Suprapubic skin (tissue), 4 donors: ENCODE measurements at regions not wholly inside any gene's neighbourhood (a gene's known extent, or its start where the extent isn't known, plus 50 kb on each side); places are given as distances from the start of the nearest gene placed in this dataset.

Source experiments
- DNase-seq, 2 donors: peaks; one replicate each; pipeline ENCODE4 v3.0.0-alpha.2; 2019; ENCODE audit warnings: low spot score in 2 of 2
- H3K27ac ChIP-seq: fragments of 200-600 bp; sonication (generic); one replicate; pipeline ENCODE4 v1.5.1; 2019
- H3K27me3 ChIP-seq: fragments of 200-600 bp; sonication (generic); one replicate; pipeline ENCODE4 v1.5.1; 2019
- H3K36me3 ChIP-seq: fragments of 200-600 bp; sonication (generic); one replicate; pipeline ENCODE4 v1.5.1; 2019
- H3K4me1 ChIP-seq: fragments of 200-600 bp; sonication (generic); one replicate; pipeline ENCODE4 v1.5.1; 2019
- H3K4me3 ChIP-seq: fragments of 200-600 bp; sonication (generic); one replicate; pipeline ENCODE4 v1.5.1; 2019; ENCODE audit warnings: mild to moderate bottlenecking
- H3K9me3 ChIP-seq: fragments of 200-600 bp; sonication (generic); one replicate; pipeline ENCODE4 v1.5.1; 2019
- CTCF ChIP-seq, 2 donors: fragments of 200-600 bp in 1 of 2; fragments of 450-650 bp in 1 of 2; sonication (generic) in 1 of 2; IDR thresholded peaks; one replicate each; pipeline ENCODE4 v1.5.1; 2016 to 2019; ENCODE audit warnings: antibody characterized with exemption in 2 of 2, mild to moderate bottlenecking in 1 of 2, moderate library complexity in 1 of 2
- EP300 ChIP-seq: sonication (generic); formaldehyde crosslinking; IDR thresholded peaks from one replicate; pipeline ENCODE4 v1.6.1; 2017; ENCODE audit warnings: antibody characterized with exemption
- POLR2A ChIP-seq, 2 donors: fragments of 450-650 bp; IDR thresholded peaks; one replicate each; pipeline ENCODE4 v1.6.1; 2017; ENCODE audit warnings: antibody characterized with exemption in 2 of 2, mild to moderate bottlenecking in 2 of 2, moderate library complexity in 2 of 2
- POLR2AphosphoS5 ChIP-seq, 3 donors: sonication (generic); formaldehyde crosslinking; IDR thresholded peaks; one replicate each; pipeline ENCODE4 v1.6.1; 2017; ENCODE audit warnings: antibody characterized with exemption in 3 of 3
- WGBS: methylation state at CpG from one replicate; pipeline ENCODE4 v1.1.5; 2018; 5-methylcytosine and 5-hydroxymethylcytosine counted together

- TF ChIP-seq POLR2A (IDR thresholded peaks at IDR 0.05) (no peak), EP300 (no peak), POLR2AphosphoS5 (IDR thresholded peaks at IDR 0.05) (no peak), CTCF (IDR thresholded peaks at IDR 0.05) (no peak)
- H3K4me3 ChIP-seq, result no peak overlapping the region
- no peaks in the 10 kb centered on the region for H3K27me3 ChIP-seq
- no peak for DNase-seq
- no peaks in the 10 kb centered on the region for H3K9me3 ChIP-seq
- H3K36me3 ChIP-seq, result no peaks in the 10 kb centered on the region
- no peak overlapping the region for H3K27ac ChIP-seq
- H3K4me1 ChIP-seq, result no peaks in the 10 kb centered on the region
- WGBS, result 94% methylated on average over 5 of the region's 5 CpGs
Observed at GRCh38 chr16:63096857-63097256, 1060.6 kb upstream of the CDH8 start.

GRCh38 chr16:63092736-63093135 lies 1056.5 kb upstream of the CDH8 start:
- Histone ChIP-seq H3K27me3 (no peaks in the 10 kb centered on the region), H3K4me1 (no peaks in the 10 kb centered on the region), H3K9me3 (no peaks in the 10 kb centered on the region), H3K27ac (no peak overlapping the region), H3K4me3 (no peak overlapping the region), H3K36me3 (no peaks in the 10 kb centered on the region)
- no peak for DNase-seq
- TF ChIP-seq POLR2AphosphoS5 (IDR thresholded peaks at IDR 0.05), result no peak

- no peaks in the 10 kb centered on the region for H3K27me3 ChIP-seq
- H3K4me3 ChIP-seq, result no peak overlapping the region
- H3K9me3 ChIP-seq, result no peaks in the 10 kb centered on the region
- H3K4me1 ChIP-seq, result no peaks in the 10 kb centered on the region
- DNase-seq, result no peak
- TF ChIP-seq POLR2A (IDR thresholded peaks at IDR 0.05) (no peak), EP300 (no peak), POLR2AphosphoS5 (IDR thresholded peaks at IDR 0.05) (no peak), CTCF (IDR thresholded peaks at IDR 0.05) (no peak)
- H3K27ac ChIP-seq, result no peak overlapping the region
- WGBS, result 83% methylated on average over 2 of the region's 2 CpGs
- no peaks in the 10 kb centered on the region for H3K36me3 ChIP-seq
Observed at GRCh38 chr16:63082101-63082500, 1045.9 kb upstream of the CDH8 start.

- 30% methylated on average over 1 of the region's 1 CpG for WGBS
- no peak for DNase-seq
- no peak overlapping the region for H3K27ac ChIP-seq
- TF ChIP-seq CTCF (IDR thresholded peaks at IDR 0.05) (no peak), POLR2AphosphoS5 (IDR thresholded peaks at IDR 0.05) (no peak), POLR2A (IDR thresholded peaks at IDR 0.05) (no peak), EP300 (no peak)
- H3K27me3 ChIP-seq, result no peaks in the 10 kb centered on the region
- no peaks in the 10 kb centered on the region for H3K36me3 ChIP-seq
- H3K4me1 ChIP-seq, result no peaks in the 10 kb centered on the region
- no peak overlapping the region for H3K4me3 ChIP-seq
- H3K9me3 ChIP-seq, result no peaks in the 10 kb centered on the region
Observed at GRCh38 chr16:63080746-63081145, 1044.5 kb upstream of the CDH8 start.

- Histone ChIP-seq H3K27ac (no peak overlapping the region), H3K9me3 (no peaks in the 10 kb centered on the region), H3K4me3 (no peak overlapping the region), H3K4me1 (no peaks in the 10 kb centered on the region), H3K27me3 (no peaks in the 10 kb centered on the region), H3K36me3 (no peaks in the 10 kb centered on the region)
- no peak for DNase-seq
- TF ChIP-seq POLR2AphosphoS5 (IDR thresholded peaks at IDR 0.05) (no peak), POLR2A (IDR thresholded peaks at IDR 0.05) (no peak), EP300 (no peak), CTCF (IDR thresholded peaks at IDR 0.05) (no peak)
- 60% methylated on average over 4 of the region's 4 CpGs for WGBS
Observed at GRCh38 chr16:63069047-63069446, 1032.8 kb upstream of the CDH8 start.

- Histone ChIP-seq H3K27ac (no peak overlapping the region), H3K27me3 (no peaks in the 10 kb centered on the region), H3K4me1 (no peaks in the 10 kb centered on the region), H3K36me3 (no peaks in the 10 kb centered on the region), H3K4me3 (no peak overlapping the region), H3K9me3 (no peaks in the 10 kb centered on the region)
- TF ChIP-seq CTCF (IDR thresholded peaks at IDR 0.05) (no peak), EP300 (no peak), POLR2A (IDR thresholded peaks at IDR 0.05) (no peak), POLR2AphosphoS5 (IDR thresholded peaks at IDR 0.05) (no peak)
- DNase-seq, result no peak
Observed at GRCh38 chr16:63067141-63067540, 1030.9 kb upstream of the CDH8 start.
